HEK293T (cell line): ENCODE measurements at regions not wholly inside any gene's neighbourhood (a gene's known extent, or its start where the extent isn't known, plus 50 kb on each side); places are given as distances from the start of the nearest gene placed in this dataset.

ENCODE experiments used
- FOXA1 ChIP-seq: fragments of 450-650 bp; IDR thresholded peaks from 2 replicates; pipeline ENCODE4 v1.6.1; 2016; ENCODE audit warnings: mild to moderate bottlenecking
- HDGF ChIP-seq: fragments of 450-650 bp; IDR thresholded peaks from 2 replicates; pipeline ENCODE4 v1.6.1; 2017; ENCODE audit warnings: antibody characterized with exemption, borderline replicate concordance
- SP1 ChIP-seq: fragments of 450-650 bp; IDR thresholded peaks from 2 replicates; pipeline ENCODE4 v1.6.1; 2017
- SUZ12 ChIP-seq: fragments of 450-650 bp; IDR thresholded peaks from 2 replicates; pipeline ENCODE4 v1.6.1; 2016; ENCODE audit warnings: mild to moderate bottlenecking
- ZNF384 ChIP-seq: fragments of 450-650 bp; IDR thresholded peaks from 2 replicates; pipeline ENCODE4 v1.6.1; 2016

DNA sequence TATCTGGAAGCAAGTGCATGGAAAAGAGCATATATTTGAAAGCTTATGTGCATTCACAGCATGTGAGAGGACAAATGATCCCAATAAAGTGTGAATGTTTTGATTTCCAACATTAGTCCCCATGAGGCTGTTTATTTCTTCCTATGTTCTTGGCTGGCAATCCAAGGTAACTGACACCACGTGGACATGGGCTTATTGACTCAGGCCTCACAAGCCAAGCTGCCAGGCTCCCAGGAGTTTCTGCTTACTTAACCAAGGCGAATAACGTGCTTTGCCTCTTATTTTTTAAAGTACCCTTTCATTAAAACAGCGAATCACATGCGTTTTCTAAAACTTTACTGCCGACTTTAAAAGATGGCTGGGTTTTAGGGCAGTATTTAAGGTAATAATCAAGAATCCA is 441.7 kb downstream of the FUT8 start:
- no peak for TF ChIP-seq HDGF
- TF ChIP-seq FOXA1: no peak
- TF ChIP-seq ZNF384: no peak
- no peak for TF ChIP-seq SP1
- TF ChIP-seq SUZ12: no peak
